Calu3 (cell line): ENCODE measurements at regions not wholly inside any gene's neighbourhood (a gene's known extent, or its start where the extent isn't known, plus 50 kb on each side); places are given as distances from the start of the nearest gene placed in this dataset.

Experiments used
- BruUV-seq: library from RNA; stranded (reverse); fragments of 400-500 nt; replicated peaks from 2 replicates; lab custom pipeline; 2021; lab: Mats Ljungman, UMichigan
- CTCF ChIA-PET: fragments of 300-600 bp; sonication (Branson Sonifier 250); formaldehyde crosslinking; loops from one replicate; lab custom pipeline; 2022; ENCODE audit warnings: antibody characterized with exemption; lab: Charles Lee
- DNase-seq: peaks from one replicate; pipeline ENCODE4 v3.0.0; 2022
- H3K27ac Mint-ChIP-seq: one replicate; pipeline ENCODE4 v1.8.0; 2022; ENCODE audit warnings: mixed read lengths; ENCODE audit not compliant: unreplicated experiment
- H3K27me3 Mint-ChIP-seq: one replicate; pipeline ENCODE4 v1.8.0; 2022; ENCODE audit warnings: mixed read lengths; ENCODE audit not compliant: unreplicated experiment
- H3K36me3 Mint-ChIP-seq: one replicate; pipeline ENCODE4 v1.8.0; 2022; ENCODE audit warnings: mild to moderate bottlenecking, moderate library complexity, mixed read lengths; ENCODE audit not compliant: insufficient read depth, unreplicated experiment
- H3K4me1 Mint-ChIP-seq: one replicate; pipeline ENCODE4 v1.8.0; 2022; ENCODE audit warnings: mild to moderate bottlenecking, low read depth, mixed read lengths; ENCODE audit not compliant: unreplicated experiment
- H3K4me3 Mint-ChIP-seq: one replicate; pipeline ENCODE4 v1.8.0; 2022; ENCODE audit warnings: mild to moderate bottlenecking, low read depth, moderate library complexity, mixed read lengths; ENCODE audit not compliant: unreplicated experiment
- H3K9me3 Mint-ChIP-seq: one replicate; pipeline ENCODE4 v1.8.0; 2022; ENCODE audit warnings: low read depth, mixed read lengths; ENCODE audit not compliant: unreplicated experiment
- CTCF ChIP-seq: fragments of 200-600 bp; IDR thresholded peaks from one replicate; pipeline ENCODE4 v1.8.0; 2022; ENCODE audit warnings: antibody characterized with exemption; ENCODE audit not compliant: unreplicated experiment
- intact Hi-C: fragments of 100-400 bp; cut with micrococcal nuclease; formaldehyde crosslinking; loops from one replicate; pipeline ENCODE4 v1.10.0; 2022; ENCODE audit not compliant: unreplicated experiment

GRCh38 chr15:67977414-67978089 is 76.6 kb upstream of the PIAS1 start:
- intact Hi-C loops = no loop called here
- no peak for TF ChIP-seq CTCF
- H3K27ac Mint-ChIP-seq = no peak overlapping the region
- H3K4me3 Mint-ChIP-seq = no peak overlapping the region
- H3K27me3 Mint-ChIP-seq = peaks cover 11% of the 10 kb centered on the region
- BruUV-seq = no TSS peak
- no peaks in the 10 kb centered on the region for H3K4me1 Mint-ChIP-seq
- CTCF ChIA-PET = interaction anchor here (0.5 to 0.9 kb wide), 2 partner anchors 16 to 870 kb away, joined by 3 to 5 read pairs; no protein-coding TSS in a partner anchor
- no peak for DNase-seq
- no peaks in the 10 kb centered on the region for H3K36me3 Mint-ChIP-seq
- H3K9me3 Mint-ChIP-seq = peaks cover 2% of the 10 kb centered on the region

- Mint-ChIP-seq H3K27me3 (peaks cover 11% of the 10 kb centered on the region), H3K36me3 (no peaks in the 10 kb centered on the region), H3K4me3 (no peak overlapping the region), H3K9me3 (peaks cover 2% of the 10 kb centered on the region), H3K4me1 (no peaks in the 10 kb centered on the region), H3K27ac (no peak overlapping the region)
- intact Hi-C loops = no loop called here
- no peak for TF ChIP-seq CTCF
- DNase-seq = no peak
- CTCF ChIA-PET = no interaction called here
- BruUV-seq = no TSS peak
Observed at GRCh38 chr15:67979281-67979680, 74.8 kb upstream of the PIAS1 start.

DNA sequence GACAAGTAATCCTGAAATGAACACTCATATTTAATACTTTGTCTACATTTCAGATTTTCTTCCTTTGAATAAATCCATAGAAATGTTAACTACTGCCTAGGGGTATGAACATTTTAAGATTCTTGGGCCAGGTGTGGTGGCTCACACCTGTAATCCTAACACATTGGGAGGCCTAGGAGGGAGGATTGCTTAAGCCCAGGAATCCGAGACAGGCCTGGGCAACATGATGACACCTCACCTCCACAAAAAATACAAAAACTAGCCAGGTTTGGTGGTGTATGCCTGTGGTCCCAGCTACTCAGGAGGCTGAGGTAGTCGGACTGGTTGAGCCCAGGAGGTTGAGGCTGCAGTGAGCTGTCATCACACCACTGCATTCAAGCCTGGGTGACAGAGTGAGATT is 73.9 kb upstream of the PIAS1 start:
- Mint-ChIP-seq H3K27ac (no peak overlapping the region), H3K36me3 (no peaks in the 10 kb centered on the region), H3K4me1 (no peaks in the 10 kb centered on the region), H3K9me3 (peaks cover 2% of the 10 kb centered on the region), H3K27me3 (peaks cover 11% of the 10 kb centered on the region), H3K4me3 (no peak overlapping the region)
- no peak for DNase-seq
- no peak for TF ChIP-seq CTCF
- CTCF ChIA-PET = no interaction called here
- intact Hi-C loops = no loop called here
- no TSS peak for BruUV-seq

GRCh38 chr15:67980773-67981685 is 73.1 kb upstream of the PIAS1 start:
- Mint-ChIP-seq H3K27ac (no peak overlapping the region), H3K36me3 (no peaks in the 10 kb centered on the region), H3K4me3 (no peak overlapping the region), H3K4me1 (no peaks in the 10 kb centered on the region), H3K9me3 (peaks cover 1% of the 10 kb centered on the region), H3K27me3 (peaks cover 11% of the 10 kb centered on the region)
- CTCF ChIA-PET = no interaction called here
- no peak for TF ChIP-seq CTCF
- no TSS peak for BruUV-seq
- DNase-seq = no peak
- intact Hi-C loops = no loop called here
